NCI-H460 (cell line): ENCODE measurements at regions not wholly inside any gene's neighbourhood (a gene's known extent, or its start where the extent isn't known, plus 50 kb on each side); places are given as distances from the start of the nearest gene placed in this dataset.

Experiments
- DNase-seq: peaks from one replicate; pipeline ENCODE4 v3.0.0-alpha.2; 2016; ENCODE audit warnings: low read depth; ENCODE audit errors: extremely low read depth

DNA sequence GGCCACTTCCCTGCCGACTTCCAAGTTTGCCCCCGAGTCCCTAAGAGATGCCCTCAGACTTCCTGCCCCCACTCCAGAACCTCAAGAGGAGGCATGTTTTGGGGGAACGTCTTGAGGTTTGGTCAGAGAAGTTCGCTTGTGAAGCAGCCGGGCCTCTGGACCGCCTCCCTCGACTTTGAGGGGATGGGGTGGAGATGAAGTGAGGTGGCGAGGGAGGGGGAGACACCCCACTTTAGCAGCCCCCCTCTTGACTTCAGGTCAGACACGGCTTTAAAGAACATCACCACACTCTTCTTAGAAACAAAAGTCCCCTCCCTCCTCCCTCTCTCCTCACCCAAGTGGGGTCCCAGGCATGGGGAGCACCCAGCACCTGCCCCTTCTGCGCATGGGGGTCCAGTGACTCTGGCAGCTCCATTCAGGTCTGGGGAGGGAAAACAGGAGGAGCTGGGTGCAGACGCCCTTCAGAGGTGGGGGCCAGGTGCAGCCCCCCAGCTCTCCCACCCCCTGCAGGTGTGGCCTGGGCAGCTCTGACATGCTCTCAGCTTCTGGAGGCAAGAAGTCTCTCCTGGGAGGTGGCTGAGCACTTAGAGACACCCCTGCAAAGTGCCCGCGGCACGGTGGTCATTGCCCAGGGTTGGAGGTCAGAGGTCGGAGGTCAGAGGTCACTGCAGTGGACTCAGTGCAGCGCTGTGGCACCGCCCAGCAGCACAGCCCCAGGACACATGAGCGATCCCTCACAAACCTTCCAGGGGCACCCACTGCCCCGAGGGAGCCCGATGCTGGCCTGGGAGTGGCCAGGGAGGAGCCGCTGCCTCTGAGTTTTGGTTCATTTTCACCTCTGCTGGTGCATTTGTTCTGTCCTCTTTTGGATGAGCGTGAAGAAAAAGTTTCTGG, 108.8 kb downstream of the CPZ start:
- DNase-seq = no peak

DNA sequence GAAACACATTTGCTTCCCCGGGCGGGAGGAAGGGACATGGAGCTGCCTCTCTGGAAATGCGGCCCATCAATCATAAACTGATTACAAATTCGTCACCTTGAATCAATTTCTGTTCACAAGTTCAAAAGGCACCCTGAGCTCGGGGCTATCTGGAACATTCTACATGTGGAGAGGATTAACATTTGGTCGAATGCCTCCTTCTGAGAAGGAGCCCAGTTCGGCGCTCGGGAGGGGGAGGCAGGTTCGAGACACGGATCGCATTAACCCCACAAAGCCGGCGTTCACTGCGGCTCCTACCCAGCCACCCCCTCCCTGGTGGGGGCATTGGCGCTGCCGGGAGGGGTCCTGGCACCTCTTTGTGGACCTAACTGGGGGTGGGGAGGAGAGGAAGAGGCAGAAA, 108.0 kb downstream of the CPZ start:
- DNase-seq = no peak

DNA sequence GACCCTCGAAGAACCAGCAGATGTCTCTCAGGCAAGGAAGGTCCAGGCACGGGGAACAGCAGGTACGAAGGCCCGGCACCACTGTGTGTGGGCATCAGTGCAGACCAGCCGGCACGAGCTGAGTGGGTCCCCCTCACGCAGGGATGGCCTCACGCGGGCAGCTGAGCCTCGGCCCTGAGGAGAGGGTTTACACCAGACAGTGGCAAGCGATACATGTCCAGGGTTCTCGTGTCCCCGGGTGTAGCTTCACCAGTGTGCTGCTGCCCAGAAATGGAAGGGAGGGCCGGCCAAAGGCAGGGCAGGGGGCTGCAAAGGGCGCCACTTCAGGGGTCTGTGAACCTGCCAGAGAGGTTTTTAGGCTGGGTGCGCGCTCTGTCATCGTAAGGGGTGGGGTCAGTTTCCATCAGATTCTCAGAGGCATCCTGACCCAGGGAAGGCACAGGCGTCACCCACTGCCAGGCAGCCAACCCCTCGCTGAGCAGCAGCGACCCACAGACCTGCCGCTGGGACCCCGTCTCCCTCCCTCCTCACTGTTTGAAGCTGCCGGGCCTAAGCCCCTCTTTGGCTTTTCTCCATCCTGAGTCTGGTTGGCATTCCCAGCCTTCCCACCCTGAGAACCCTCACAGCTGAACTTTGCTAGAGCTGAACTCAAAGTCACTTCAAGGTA, 107.0 kb downstream of the CPZ start:
- no peak for DNase-seq

DNA sequence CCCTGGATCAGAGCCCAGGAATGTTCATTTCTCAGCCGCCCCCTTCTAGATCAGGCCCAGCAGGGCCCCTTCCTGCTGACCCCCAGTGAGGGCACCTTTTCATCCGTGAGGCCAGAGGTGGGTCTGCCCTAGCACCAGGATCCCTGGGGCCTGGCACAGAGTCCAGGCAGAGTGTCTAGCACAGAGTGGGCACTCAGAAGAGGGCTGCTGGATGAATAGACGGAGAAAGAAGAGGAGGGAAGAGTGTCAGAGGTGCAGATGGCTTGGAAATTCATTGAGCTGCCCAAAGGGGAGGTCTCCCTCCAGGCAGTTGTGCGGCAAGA, 106.5 kb downstream of the CPZ start:
- no peak for DNase-seq

DNA sequence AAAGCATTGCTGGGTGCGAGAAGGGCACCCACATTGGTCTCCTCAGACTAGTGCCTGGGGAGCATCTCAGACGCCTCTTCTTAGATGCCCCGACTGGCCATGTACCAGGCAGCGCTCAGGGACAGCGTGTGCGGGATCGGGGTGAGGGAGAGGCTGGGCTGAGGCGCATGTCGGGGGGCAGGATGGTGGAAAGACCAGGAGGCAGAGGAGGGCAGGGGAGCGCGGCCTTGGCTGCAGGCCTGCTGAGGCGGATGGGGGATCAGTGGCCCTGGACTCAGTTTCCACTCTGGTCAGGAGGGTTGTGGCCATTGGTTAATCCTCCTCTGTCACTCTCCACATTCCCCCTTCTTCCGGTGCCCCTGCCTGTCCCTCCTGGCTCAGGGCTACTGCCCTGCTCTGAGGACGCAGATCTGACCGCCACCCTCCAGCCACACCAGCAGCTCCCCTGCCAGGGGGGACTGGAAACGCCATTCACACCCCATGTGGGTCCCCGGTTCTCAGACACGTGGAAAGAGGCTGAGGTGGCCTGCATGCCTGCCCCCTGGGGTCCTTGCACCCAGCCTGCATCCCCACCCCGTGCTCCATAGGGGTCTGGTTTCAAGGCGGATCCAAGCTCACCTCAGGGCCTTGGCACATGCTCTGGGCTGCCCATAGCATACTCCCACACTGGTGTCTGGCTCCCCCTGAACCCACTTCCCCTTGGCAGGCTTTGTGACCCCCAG, 105.9 kb downstream of the CPZ start:
- no peak for DNase-seq

DNA sequence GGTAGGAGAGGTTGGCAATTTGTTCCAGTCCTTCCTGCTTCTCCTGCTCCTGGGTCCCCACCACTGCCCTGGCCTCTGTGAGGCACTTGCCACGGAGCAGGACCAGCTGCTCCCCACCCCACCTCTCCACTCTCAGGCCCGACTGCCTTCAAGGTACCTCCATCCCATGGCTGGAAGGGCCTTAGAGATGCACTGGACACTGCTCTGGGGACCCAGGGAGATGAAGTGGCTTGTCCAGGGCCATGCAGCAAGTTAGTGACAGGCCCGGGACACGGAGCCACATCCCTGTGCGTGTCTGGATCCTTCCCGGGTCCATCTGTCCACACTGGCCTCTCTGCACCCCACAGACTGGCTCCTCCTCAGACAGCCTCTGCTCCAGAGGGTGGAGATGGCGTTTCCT, 105.3 kb downstream of the CPZ start:
- no peak for DNase-seq

DNA sequence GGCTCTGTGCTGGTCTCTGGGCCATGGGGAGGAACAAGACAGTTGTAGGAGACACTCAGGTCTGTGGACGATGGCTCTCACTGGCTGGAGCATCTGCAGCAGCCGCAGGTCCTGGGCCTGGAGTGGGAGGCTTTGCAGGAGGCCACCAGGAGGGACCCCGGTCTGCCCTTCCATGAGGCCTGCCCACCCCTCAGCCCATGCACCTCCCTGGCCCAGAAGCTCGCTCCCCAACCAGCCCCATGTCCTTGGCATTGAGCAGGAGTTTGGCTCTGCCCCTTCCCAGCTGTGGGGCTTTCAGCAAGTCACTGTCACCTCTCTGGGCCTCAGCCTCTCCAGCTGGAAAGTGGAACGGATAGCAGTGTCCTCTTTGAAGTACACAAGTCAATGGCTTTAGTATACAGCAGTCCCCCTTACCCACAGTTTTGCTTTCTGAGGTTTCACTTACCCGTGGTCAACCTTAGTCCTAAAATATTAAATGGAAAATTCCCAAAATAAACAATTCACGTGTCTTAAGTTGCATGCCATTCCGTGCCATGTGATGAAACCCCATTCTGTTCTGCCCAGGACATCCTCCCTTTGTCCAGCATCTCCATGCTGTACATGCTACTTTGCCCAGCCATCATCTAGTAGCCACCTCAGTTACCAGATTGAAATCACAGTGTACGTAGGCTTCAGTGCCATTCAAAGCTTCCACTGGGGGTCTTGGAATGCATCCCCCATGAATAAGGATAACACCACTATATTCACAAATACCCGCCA, 104.0 kb downstream of the CPZ start:
- no peak for DNase-seq

DNA sequence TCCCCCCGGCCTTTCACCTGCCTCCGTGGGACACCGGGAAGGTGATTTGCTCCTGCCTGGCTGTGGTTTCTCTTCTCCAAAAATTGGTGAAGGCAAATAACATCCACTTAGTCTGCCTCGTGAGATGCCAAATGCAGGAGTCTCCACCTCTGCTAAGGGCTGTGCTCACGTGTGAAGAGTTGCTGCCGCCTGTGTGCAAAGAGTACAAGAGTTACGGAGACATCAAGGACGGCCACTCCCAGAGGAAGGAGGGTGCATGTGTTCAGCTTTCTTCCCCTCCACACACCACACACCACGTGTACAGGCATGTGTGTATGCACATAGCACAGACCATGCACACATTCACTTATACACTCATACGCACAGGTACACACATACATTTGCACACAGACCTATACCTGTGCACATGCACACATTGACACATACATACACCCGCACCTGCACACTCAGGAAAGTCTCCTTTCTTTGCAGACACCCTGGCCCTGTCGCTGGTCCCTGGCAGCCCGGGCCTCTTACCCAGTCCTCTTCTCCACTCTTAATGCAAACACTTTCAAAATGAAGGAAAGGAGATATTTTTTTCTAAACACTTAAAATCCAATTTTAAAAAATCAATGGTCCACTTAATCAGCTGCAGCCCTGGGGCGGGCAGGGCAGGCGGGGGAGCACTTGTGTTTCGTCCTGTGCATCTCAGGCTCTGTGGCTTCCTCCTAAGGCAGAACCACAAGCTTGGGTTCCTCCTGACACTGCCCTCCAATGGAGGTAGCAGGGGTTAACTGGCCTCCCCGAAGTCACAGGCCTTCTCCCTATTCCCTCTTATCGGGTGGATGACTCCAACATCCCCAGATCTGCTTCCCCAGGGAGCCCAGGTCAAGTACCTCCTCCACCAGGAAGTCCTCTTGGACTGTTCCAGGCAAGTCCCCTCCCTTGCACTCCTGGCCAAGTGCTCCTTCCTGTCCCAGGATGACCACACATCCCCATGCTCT, 103.0 kb downstream of the CPZ start:
- no peak for DNase-seq

DNA sequence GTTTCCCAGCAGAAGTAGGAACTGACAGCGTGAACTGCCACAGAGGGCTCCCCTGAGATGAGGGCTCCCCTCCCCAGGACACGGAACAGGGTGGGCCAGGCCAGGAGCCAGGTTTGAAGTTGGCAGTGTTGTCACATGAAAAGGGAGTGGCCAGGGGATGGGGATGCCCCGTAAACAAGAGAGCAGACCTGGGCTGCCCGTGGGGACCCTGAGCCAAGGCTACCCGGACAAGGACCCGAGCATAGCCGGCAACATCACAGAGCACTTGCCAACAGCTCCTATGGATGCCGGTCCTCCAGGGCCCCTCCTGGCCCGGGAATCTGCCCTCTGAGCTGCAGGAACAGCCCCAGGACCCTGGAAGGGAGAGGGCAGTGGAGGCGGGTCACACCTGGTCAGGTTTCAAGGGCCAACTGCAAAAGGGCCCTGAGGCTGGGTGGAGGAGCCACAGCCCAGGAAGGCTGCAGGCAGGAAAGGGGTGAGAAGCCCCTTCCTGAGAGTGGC, 102.1 kb downstream of the CPZ start:
- DNase-seq = no peak

DNA sequence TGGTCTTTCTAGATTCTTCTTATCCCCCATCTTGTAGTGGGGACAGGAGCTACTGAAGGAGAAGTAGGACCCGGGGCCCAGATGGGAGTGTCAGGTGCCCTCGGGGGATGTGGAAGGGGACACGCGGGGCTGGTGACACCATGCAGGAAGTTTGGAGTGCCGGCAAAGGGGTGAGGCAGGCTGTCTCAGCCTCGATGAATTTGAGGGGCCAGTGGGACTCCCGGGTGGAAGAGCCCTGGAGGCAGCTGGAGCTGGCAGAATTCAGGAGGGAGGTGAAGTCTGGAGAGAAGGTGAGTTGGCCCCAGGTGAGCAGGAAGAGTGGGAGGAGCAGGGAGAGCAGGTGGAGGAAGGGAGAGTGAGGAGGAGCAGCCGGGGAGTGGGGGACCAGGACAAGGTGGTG, 101.7 kb downstream of the CPZ start:
- DNase-seq = no peak

DNA sequence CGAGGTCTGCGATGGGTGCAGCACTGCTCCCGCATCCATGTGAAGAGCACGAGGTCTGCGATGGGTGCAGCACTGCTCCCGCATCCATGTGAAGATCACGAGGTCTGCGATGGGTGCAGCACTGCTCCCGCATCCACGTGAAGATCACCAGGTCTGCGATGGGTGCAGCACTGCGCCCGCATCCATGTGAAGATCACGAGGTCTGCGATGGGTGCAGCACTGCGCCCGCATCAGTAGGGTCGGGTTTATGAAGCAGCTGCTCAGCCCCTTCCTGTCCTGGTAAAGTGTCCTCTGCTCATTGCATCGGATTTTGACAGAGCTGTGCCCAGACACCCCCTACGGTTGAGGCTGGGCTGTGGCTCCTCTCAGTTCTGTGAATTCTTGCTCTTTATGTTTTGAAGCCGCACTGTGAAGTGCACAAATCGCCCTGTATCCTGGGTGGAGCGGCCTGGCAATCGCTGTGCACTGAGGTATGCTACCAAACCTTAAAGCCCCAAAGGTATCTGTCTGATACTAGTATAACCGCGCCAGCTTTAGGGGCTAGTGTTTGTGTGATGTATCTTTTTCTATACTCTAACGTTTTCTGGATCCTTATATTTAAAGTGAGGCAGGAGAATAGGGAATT, 98.7 kb downstream of the CPZ start:
- no peak for DNase-seq

DNA sequence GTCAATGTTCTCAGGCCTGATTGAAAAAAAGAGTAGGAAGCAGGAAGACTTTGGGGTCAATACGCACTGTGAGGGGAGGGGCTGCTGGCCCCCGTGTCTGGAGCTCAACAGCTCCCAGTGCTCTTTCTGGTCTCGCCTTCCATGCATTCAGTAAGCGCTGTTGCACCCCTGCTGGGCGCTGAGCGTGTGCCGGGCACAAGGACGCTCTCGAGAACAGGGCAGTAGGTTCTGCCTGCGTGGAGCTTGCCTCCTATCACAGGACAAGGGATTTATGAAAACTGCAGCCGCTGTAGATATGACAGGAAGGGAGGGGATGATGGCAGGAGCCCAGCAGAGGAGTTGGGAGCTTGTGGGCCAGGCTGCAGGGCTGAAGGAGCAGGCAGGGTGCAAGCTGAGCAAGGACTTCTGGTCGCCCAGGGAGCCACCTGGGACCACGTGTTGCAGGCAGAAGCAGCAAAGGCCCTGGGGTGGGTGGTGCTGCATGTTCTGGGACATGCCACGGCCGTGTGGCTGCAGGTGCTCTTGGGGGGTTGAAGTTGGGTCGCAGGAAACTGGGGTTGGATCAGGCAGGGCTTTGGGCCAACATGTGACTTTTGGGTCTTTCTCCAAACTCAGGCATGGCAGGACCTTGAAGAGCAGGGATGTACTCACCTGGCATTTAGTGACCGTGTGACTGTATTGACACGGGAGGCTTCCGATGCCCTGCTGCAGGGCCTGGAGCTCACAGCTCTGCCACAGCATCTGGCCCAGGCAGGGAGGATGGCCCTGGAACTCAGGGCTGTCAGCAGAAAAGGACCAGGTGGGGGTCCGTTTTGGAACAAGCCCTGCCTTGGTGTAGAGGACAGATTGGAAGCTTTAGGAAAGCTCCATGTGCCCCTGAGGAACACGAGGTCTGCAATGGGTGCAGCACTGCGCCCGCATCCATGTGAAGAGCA, 97.9 kb downstream of the CPZ start:
- no peak for DNase-seq

DNA sequence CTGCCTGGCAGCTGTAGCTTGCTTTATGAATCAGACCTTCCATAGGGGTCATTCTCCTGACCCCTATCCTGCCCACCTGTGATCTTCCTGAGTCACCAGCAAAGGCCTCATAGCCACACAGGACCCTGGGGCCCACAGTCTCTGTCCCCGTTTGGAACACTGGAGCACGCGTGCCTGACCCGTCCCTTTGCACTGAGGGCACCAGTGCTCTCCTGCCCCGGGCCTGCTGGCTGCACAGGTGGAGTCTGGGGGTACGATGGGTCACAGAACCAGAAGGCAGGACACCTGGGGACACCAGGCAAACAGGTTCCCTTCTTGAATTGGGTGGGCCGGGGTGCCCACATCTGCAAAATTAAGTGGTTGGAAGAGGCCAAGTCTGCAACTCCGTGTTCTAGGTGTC, 97.2 kb downstream of the CPZ start:
- DNase-seq = no peak

DNA sequence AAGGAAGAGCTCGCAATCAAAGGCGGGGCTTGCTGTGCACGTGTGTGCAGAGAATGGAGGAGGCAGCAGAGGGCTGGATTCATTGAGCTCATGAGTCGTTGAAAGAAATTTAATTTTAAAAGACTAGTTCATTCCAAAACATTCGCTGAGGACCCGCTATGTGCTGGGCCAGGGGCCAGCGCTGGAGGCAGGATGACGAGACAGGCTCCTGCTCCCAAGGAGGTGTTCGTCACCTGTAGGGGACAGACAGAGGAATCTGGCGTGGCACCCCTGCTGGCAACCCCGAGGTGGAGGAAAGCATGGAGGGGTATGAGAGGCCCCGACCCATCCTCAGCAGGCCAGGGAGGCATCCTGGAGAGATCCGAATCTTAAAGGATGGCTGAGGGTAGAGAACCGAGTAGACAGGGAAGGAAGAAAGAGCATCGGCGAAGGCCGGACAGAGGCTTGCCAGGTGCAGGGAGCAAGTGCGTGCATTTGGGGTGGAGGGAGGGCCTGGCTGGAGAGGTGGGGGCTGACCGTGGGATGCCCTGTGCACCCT, 96.4 kb downstream of the CPZ start:
- no peak for DNase-seq

DNA sequence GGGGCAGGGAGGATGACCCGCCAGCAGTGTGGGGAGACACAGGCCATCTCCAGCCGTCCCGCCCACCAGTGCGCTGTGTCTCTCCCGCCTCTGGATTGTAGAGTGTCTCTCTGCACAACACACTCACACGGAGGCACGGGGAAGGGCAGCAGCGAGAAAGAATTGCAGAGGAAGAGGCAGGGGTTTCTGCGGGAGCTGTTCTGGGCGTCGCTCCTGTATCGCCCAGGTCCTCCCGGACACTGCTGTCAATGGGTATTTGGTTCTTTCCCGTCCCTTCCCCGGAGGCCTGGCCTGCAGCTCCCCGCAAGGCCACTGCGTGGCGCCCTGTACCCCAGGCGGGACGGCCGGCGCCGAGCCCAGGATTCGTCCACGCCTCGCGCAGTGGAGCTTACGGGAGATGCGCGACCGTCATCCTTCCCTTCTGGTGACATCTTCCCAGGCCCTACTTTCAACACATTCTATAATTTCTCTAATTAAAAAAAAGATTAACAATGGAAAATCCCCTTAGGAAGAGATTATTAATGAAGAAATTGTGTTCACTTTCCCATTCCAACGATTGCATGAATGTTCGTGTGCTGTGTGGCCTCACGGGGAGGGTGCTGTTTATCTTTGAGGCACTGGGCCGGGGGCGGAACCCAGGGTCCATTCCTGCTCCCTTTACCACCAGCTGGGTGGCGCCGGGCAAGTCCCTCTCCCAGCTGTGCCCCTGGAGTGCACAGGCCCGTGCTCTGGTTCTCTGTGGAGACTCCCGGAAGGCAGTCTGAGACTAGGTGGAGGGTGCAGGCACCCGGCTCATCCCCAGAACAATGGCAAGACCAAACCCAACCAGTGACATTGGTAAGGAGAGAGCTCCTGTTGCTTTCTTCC, 95.7 kb downstream of the CPZ start:
- DNase-seq = no peak

DNA sequence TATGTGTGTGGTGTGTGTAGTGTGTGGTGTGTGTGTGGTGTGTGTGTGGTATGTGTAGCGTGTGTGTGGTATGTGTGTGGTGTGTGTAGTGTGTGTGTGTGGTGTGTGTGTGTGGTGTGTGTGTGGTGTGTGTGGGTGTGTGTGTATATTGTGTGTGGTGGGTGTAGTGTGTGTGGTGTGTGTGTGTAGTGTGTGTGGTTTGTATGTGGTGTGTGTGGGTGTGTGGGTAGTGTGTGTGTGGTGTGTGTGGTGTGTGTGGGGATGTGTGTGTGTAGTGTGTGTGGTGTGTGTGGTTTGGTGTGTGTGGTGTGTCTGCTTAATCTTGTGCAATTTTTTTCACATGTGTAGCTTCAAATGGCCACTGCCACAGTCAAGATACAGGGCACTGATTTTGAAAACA, 94.5 kb downstream of the CPZ start:
- no peak for DNase-seq

DNA sequence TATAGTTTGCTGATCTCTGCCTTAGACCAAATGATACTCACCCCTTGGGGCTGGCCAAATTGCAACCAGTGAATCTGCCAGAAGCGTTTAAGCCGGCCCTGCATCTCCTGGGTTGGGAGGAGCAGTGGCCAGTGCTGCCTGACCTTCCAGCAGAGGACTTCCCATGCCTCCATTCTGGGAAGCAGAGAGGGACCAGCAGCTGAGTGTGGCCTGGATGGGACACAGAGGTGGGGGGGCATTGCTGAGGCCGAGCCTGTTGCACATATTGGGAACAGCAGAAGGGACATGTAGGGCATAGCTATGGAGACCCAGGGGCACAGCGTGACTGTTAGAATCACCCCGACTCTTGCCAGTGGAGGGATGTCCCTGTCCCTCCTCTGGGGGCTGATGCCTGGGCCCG, 93.3 kb downstream of the CPZ start:
- DNase-seq = no peak
